ENCODE measurements at regions not wholly inside any gene's neighbourhood (a gene's known extent, or its start where the extent isn't known, plus 50 kb on each side); places are given as distances from the start of the nearest gene placed in this dataset.

DNA sequence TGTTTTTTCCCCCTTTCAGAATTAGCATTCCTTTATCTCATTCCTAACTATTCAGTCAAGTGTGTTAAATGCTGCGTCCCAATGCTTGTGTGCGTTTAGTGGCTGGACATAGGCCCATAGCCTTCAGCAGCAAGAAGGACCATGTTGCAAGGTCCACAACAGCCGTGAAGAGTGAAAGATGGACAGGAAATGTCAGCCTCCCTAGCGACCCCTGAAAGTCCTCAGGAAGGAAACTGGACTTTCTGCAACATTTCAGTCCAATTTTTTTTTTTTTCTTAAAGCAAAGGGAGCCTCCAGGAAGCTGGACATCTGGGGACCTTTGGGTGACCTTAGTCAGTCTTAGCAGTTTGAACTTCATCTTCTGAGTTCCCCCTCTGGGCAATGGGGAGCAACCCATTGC is 550.7 kb upstream of the MGMT start:
- TF ChIP-seq HCFC1 (IDR thresholded peaks at IDR 0.05; ENCODE audit: low read depth, low read length) (no peak), ZNF274 (CRISPR knock-in tag; IDR thresholded peaks at IDR 0.05) (no peak), RERE (CRISPR knock-in tag; IDR thresholded peaks at IDR 0.05; ENCODE audit: low read depth) (no peak), ATAD3A (CRISPR knock-in tag; IDR thresholded peaks at IDR 0.05) (no peak), MLX (CRISPR knock-in tag; IDR thresholded peaks at IDR 0.05) (no peak), RXRA (CRISPR knock-in tag; IDR thresholded peaks at IDR 0.05) (no peak), ZNF232 (CRISPR knock-in tag; IDR thresholded peaks at IDR 0.05; ENCODE audit: borderline replicate concordance) (no peak)
- TF ChIP-seq, protein P1, sequence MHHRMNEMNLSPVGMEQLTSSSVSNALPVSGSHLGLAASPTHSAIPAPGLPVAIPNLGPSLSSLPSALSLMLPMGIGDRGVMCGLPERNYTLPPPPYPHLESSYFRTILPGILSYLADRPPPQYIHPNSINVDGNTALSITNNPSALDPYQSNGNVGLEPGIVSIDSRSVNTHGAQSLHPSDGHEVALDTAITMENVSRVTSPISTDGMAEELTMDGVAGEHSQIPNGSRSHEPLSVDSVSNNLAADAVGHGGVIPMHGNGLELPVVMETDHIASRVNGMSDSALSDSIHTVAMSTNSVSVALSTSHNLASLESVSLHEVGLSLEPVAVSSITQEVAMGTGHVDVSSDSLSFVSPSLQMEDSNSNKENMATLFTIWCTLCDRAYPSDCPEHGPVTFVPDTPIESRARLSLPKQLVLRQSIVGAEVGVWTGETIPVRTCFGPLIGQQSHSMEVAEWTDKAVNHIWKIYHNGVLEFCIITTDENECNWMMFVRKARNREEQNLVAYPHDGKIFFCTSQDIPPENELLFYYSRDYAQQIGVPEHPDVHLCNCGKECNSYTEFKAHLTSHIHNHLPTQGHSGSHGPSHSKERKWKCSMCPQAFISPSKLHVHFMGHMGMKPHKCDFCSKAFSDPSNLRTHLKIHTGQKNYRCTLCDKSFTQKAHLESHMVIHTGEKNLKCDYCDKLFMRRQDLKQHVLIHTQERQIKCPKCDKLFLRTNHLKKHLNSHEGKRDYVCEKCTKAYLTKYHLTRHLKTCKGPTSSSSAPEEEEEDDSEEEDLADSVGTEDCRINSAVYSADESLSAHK (CRISPR knock-in tag; IDR thresholded peaks at IDR 0.05; ENCODE audit: borderline replicate concordance) = no peak

Data from HepG2 (cell line).